H1 (cell line): ENCODE measurements at regions not wholly inside any gene's neighbourhood (a gene's known extent, or its start where the extent isn't known, plus 50 kb on each side); places are given as distances from the start of the nearest gene placed in this dataset.

Experiments
- CHD2 ChIP-seq: IDR thresholded peaks from 2 replicates; pipeline ENCODE4 v1.6.1; 2012; ENCODE audit warnings: low read length, improper control_type of control experiment
- TAF1 ChIP-seq: IDR thresholded peaks from 2 replicates; pipeline ENCODE4 v1.6.1; 2011; ENCODE audit warnings: mild to moderate bottlenecking, low read depth, low read length
- ZNF274 ChIP-seq: IDR thresholded peaks from 2 replicates; pipeline ENCODE4 v1.7.0; 2012; ENCODE audit warnings: low read length, borderline replicate concordance; ENCODE audit errors: extremely low read depth
- TF ChIP-seq, protein P1 (sequence below): fragments of 300-600 bp; sonication (generic); IDR thresholded peaks from 2 replicates; pipeline ENCODE4 v1.7.1; 2012; ENCODE audit warnings: low read length, moderate library complexity, mild to moderate bottlenecking, inconsistent platforms; ENCODE audit not compliant: insufficient replicate concordance

DNA sequence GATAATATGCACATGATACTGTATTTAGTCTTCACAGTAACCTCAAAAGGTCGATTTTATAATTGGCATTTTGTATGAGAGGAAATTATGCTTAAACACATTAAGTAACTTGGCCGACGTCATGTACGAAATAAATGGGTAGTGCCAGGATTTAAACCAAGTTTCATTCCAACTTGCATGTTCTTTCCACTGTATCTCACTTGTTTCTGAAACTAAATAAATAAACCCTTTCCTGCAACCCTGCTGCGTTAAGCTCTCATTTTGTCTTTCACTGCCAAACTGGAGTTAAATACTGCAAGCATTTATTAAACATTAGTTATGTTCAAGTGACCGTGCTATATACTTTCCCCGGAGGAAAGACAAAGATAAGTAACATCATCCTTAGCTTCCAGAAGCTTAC lies 293.9 kb upstream of the PRKD1 start (continued):
- TF ChIP-seq, protein P1, sequence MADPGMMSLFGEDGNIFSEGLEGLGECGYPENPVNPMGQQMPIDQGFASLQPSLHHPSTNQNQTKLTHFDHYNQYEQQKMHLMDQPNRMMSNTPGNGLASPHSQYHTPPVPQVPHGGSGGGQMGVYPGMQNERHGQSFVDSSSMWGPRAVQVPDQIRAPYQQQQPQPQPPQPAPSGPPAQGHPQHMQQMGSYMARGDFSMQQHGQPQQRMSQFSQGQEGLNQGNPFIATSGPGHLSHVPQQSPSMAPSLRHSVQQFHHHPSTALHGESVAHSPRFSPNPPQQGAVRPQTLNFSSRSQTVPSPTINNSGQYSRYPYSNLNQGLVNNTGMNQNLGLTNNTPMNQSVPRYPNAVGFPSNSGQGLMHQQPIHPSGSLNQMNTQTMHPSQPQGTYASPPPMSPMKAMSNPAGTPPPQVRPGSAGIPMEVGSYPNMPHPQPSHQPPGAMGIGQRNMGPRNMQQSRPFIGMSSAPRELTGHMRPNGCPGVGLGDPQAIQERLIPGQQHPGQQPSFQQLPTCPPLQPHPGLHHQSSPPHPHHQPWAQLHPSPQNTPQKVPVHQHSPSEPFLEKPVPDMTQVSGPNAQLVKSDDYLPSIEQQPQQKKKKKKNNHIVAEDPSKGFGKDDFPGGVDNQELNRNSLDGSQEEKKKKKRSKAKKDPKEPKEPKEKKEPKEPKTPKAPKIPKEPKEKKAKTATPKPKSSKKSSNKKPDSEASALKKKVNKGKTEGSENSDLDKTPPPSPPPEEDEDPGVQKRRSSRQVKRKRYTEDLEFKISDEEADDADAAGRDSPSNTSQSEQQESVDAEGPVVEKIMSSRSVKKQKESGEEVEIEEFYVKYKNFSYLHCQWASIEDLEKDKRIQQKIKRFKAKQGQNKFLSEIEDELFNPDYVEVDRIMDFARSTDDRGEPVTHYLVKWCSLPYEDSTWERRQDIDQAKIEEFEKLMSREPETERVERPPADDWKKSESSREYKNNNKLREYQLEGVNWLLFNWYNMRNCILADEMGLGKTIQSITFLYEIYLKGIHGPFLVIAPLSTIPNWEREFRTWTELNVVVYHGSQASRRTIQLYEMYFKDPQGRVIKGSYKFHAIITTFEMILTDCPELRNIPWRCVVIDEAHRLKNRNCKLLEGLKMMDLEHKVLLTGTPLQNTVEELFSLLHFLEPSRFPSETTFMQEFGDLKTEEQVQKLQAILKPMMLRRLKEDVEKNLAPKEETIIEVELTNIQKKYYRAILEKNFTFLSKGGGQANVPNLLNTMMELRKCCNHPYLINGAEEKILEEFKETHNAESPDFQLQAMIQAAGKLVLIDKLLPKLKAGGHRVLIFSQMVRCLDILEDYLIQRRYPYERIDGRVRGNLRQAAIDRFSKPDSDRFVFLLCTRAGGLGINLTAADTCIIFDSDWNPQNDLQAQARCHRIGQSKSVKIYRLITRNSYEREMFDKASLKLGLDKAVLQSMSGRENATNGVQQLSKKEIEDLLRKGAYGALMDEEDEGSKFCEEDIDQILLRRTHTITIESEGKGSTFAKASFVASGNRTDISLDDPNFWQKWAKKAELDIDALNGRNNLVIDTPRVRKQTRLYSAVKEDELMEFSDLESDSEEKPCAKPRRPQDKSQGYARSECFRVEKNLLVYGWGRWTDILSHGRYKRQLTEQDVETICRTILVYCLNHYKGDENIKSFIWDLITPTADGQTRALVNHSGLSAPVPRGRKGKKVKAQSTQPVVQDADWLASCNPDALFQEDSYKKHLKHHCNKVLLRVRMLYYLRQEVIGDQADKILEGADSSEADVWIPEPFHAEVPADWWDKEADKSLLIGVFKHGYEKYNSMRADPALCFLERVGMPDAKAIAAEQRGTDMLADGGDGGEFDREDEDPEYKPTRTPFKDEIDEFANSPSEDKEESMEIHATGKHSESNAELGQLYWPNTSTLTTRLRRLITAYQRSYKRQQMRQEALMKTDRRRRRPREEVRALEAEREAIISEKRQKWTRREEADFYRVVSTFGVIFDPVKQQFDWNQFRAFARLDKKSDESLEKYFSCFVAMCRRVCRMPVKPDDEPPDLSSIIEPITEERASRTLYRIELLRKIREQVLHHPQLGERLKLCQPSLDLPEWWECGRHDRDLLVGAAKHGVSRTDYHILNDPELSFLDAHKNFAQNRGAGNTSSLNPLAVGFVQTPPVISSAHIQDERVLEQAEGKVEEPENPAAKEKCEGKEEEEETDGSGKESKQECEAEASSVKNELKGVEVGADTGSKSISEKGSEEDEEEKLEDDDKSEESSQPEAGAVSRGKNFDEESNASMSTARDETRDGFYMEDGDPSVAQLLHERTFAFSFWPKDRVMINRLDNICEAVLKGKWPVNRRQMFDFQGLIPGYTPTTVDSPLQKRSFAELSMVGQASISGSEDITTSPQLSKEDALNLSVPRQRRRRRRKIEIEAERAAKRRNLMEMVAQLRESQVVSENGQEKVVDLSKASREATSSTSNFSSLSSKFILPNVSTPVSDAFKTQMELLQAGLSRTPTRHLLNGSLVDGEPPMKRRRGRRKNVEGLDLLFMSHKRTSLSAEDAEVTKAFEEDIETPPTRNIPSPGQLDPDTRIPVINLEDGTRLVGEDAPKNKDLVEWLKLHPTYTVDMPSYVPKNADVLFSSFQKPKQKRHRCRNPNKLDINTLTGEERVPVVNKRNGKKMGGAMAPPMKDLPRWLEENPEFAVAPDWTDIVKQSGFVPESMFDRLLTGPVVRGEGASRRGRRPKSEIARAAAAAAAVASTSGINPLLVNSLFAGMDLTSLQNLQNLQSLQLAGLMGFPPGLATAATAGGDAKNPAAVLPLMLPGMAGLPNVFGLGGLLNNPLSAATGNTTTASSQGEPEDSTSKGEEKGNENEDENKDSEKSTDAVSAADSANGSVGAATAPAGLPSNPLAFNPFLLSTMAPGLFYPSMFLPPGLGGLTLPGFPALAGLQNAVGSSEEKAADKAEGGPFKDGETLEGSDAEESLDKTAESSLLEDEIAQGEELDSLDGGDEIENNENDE, result no peak
- TF ChIP-seq TAF1 (no peak), CHD2 (no peak), ZNF274 (no peak)
